HUES64 (cell line): ENCODE measurements at regions not wholly inside any gene's neighbourhood (a gene's known extent, or its start where the extent isn't known, plus 50 kb on each side); places are given as distances from the start of the nearest gene placed in this dataset.

Experiments used
- H3K27ac ChIP-seq: 2 replicates; pipeline ENCODE4 v1.7.0; 2013; ENCODE audit warnings: low read depth, low read length, inconsistent platforms
- H3K27me3 ChIP-seq: 2 replicates; pipeline ENCODE4 v1.6.1; 2013; ENCODE audit warnings: mild to moderate bottlenecking, low read length; ENCODE audit not compliant: insufficient read depth
- H3K36me3 ChIP-seq: 2 replicates; pipeline ENCODE4 v1.6.1; 2013; ENCODE audit warnings: mild to moderate bottlenecking, low read length; ENCODE audit not compliant: insufficient read depth
- H3K4me1 ChIP-seq: 2 replicates; pipeline ENCODE4 v1.6.1; 2013; ENCODE audit warnings: mild to moderate bottlenecking, low read length, moderate library complexity; ENCODE audit not compliant: insufficient read depth
- H3K4me3 ChIP-seq: 2 replicates; pipeline ENCODE4 v1.5.1; 2013; ENCODE audit warnings: mild to moderate bottlenecking, low read length, moderate library complexity
- H3K9ac ChIP-seq: 2 replicates; pipeline ENCODE4 v1.6.1; 2013; ENCODE audit warnings: mild to moderate bottlenecking, low read depth, low read length
- H3K9me3 ChIP-seq: 2 replicates; pipeline ENCODE4 v1.6.1; 2013; ENCODE audit warnings: low read depth, low read length; ENCODE audit not compliant: insufficient read depth
- WGBS: fragments of 150-250, 120-280 bp; methylation state at CpG from one replicate; pipeline ENCODE4 v1.1.7; 2013; ENCODE audit warnings: missing lambda C conversion rate; 5-methylcytosine and 5-hydroxymethylcytosine counted together

DNA sequence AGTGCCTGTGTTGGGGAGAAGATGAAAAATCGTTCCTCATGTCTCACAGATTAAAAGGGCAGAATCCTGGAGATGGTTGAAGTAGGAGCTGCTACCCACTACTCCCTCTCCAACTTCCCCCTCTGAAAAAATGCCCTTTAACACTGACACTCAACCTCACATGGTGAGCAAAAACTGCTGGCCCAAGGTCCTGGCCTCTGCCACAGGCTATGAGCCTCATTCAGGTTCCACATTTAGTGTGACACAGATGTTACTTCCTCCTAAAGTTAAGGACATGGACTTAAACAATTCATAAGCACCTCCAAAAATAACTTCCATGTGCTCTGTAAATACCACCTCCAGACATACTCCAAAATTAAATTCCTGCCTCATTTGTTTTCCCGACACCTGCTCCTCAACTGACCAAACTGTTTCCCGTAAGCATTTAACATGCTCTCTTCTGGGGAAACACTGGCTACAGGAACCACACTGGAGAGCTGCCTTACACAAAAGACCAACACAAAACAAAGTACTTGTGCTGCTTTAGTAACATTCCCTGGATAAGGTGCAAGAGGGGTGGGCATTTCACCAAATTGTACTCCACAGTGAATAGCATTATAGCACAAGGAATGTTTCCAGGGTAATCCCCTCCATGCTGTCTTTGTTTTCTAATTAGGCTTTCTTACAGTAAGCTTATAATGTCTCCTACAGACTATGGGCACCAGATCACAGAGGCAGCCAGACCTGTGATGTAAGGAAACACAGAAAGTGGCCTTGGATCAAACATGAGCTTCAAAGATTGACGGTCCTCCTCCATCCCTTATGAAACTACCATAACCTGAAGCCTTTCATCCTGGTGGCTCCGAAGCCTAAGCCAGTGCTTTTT, 57.0 kb downstream of the PHLDA1 start:
- 92% methylated on average over 4 of the region's 5 CpGs for WGBS
- Histone ChIP-seq H3K4me1 (peaks cover 37% of the 10 kb centered on the region), H3K4me3 (no peak overlapping the region), H3K9me3 (no peaks in the 10 kb centered on the region), H3K36me3 (no peaks in the 10 kb centered on the region), H3K27ac (no peak overlapping the region), H3K27me3 (no peaks in the 10 kb centered on the region), H3K9ac (no peak overlapping the region)

GRCh38 chr12:75971253-75971652, 60.3 kb downstream of the PHLDA1 start:
- Histone ChIP-seq H3K4me1 (peaks cover 25% of the 10 kb centered on the region), H3K27ac (no peak overlapping the region), H3K9ac (no peak overlapping the region), H3K36me3 (no peaks in the 10 kb centered on the region), H3K27me3 (no peaks in the 10 kb centered on the region), H3K9me3 (no peaks in the 10 kb centered on the region), H3K4me3 (no peak overlapping the region)
- WGBS: 91% methylated on average over 4 of the region's 4 CpGs

DNA sequence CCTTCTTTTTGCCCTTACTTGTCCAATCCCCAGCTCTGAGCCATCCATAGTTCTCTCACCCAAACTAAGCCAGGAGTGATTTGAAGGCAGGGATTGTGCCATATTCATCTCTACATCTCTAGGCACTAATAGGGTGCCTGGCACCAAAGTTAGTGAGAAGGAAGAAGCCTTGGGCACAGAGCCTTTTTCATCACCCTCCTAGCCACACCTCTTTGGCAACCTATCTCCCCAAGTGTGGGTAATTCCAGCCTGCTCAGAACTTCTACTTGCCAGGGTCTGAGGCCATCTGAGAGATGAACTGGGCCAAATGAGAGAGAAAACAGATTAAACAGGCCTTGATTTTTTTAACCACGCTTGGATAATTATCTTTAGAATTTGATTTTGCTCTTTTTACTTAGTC, 61.3 kb downstream of the PHLDA1 start:
- Histone ChIP-seq H3K4me1 (peaks cover 25% of the 10 kb centered on the region), H3K27ac (0 out of 2 replicates have a peak overlapping the region, but pooled peaks have one; percentile 10), H3K36me3 (no peaks in the 10 kb centered on the region), H3K4me3 (no peak overlapping the region), H3K27me3 (no peaks in the 10 kb centered on the region), H3K9ac (no peak overlapping the region), H3K9me3 (no peaks in the 10 kb centered on the region)
- 100% methylated on average over 1 of the region's 1 CpG for WGBS

DNA sequence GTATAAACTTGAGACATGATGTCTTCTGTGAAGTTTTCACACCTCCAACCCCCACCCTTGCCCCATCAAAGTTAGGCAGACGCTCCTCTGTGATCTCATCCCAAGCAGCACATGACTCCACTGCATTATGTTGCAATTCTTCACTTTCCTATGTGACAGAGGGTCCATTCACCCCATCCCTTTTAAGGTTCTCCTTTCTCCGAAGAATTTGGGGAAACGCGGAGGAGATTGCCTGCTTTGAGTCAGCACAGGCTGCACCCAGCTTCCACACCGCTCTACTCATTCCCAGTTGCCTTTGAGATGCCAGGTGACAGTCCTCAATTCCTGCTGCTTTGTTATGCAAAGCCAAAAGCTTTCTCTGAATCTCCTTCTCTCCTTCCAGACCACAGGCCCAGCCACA, 61.8 kb downstream of the PHLDA1 start:
- H3K27ac ChIP-seq: peak overlapping the region; percentile 2; the same call in 1 of the 2 replicates

DNA sequence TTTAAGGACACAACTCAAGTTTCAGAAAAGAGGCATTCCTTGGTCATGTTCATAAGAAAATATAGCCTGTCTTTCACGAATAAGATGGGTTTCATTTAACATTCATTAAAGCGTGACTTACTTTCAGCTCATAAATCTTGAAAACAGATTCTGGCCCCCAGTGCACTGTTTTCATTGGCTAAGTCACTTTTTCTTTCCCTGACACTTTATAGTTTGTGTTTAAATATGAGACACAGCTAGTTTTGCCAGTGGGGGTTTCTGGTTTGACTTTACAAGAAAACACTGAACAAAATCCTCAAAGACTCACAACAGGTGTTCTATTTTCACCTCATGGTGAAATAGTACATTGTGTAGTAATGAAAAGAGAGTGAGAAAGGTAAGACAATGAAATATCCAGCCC, 65.9 kb downstream of the PHLDA1 start:
- Histone ChIP-seq H3K9ac (no peak overlapping the region), H3K9me3 (no peaks in the 10 kb centered on the region), H3K36me3 (no peaks in the 10 kb centered on the region), H3K4me3 (no peak overlapping the region), H3K4me1 (peaks cover 20% of the 10 kb centered on the region), H3K27me3 (no peaks in the 10 kb centered on the region), H3K27ac (no peak overlapping the region)
- WGBS: 90% methylated on average over 2 of the region's 2 CpGs

More for the DNA sequence above, 61.8 kb downstream of the PHLDA1 start:
- Histone ChIP-seq H3K9me3 (no peaks in the 10 kb centered on the region), H3K36me3 (no peaks in the 10 kb centered on the region), H3K27me3 (no peaks in the 10 kb centered on the region), H3K9ac (no peak overlapping the region), H3K4me3 (no peak overlapping the region), H3K4me1 (peaks cover 25% of the 10 kb centered on the region)
- 15% methylated on average over 5 of the region's 5 CpGs for WGBS

DNA sequence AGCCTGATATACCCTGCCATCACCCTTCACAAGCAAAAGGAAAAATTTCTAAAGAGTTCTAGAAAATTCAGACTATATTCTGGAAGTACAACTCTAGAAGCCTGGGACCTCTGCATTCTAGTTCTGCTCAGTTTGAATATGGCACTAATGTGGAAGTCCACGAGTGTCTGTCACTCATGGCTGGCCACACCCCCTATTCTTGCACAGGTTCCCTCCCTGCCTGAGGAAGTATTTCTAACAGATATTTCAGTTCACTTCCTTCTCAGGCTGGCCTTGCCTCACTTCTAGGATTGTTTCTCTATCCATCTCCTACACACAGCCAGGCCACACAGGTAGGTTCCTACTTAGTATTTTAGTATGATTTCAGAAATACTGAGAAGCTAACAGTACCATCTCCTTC, 67.4 kb downstream of the PHLDA1 start:
- H3K4me3 ChIP-seq: no peak overlapping the region
- no peaks in the 10 kb centered on the region for H3K27me3 ChIP-seq
- no peaks in the 10 kb centered on the region for H3K36me3 ChIP-seq
- H3K4me1 ChIP-seq: peaks cover 20% of the 10 kb centered on the region
- no peaks in the 10 kb centered on the region for H3K9me3 ChIP-seq
- H3K27ac ChIP-seq: no peak overlapping the region
- 83% methylated on average over 1 of the region's 1 CpG for WGBS
- H3K9ac ChIP-seq: no peak overlapping the region

- Histone ChIP-seq H3K4me1 (peaks cover 26% of the 10 kb centered on the region), H3K27ac (no peak overlapping the region), H3K4me3 (no peak overlapping the region), H3K9ac (no peak overlapping the region), H3K27me3 (no peaks in the 10 kb centered on the region), H3K9me3 (no peaks in the 10 kb centered on the region), H3K36me3 (no peaks in the 10 kb centered on the region)
- 96% methylated on average over 4 of the region's 4 CpGs for WGBS
Observed at GRCh38 chr12:75961878-75962277, 69.7 kb downstream of the PHLDA1 start.

GRCh38 chr12:75960954-75961661, 70.5 kb downstream of the PHLDA1 start:
- Histone ChIP-seq H3K27me3 (no peaks in the 10 kb centered on the region), H3K4me1 (peaks cover 26% of the 10 kb centered on the region), H3K4me3 (no peak overlapping the region), H3K36me3 (no peaks in the 10 kb centered on the region), H3K9me3 (no peaks in the 10 kb centered on the region), H3K27ac (no peak overlapping the region), H3K9ac (no peak overlapping the region)
- 93% methylated on average over 6 of the region's 6 CpGs for WGBS

- Histone ChIP-seq H3K4me1 (peaks cover 32% of the 10 kb centered on the region), H3K36me3 (no peaks in the 10 kb centered on the region), H3K9ac (no peak overlapping the region), H3K27ac (peak overlapping the region; percentile 85), H3K9me3 (no peaks in the 10 kb centered on the region), H3K27me3 (no peaks in the 10 kb centered on the region), H3K4me3 (no peak overlapping the region)
- 36% methylated on average over 5 of the region's 6 CpGs for WGBS
Observed at GRCh38 chr12:75960086-75960910, 71.3 kb downstream of the PHLDA1 start.

DNA sequence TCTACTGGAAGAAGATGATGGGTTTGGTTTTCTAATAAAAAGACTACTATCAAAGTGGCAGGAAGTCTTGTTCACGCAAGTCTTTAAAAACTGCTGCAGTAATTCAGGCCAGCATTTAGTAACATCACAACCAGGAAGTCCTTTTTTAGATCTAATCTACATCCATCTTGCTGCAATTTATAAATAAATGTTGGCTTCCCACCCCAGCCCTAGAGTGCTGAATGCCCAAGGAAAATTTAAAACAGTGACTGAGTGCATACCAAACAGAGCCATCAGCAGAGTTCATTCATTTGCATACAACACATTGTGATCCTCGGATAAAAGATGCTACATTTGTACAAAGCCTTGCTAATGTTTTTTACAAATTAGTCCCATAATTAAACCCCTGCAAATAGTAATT, 72.1 kb downstream of the PHLDA1 start:
- Histone ChIP-seq H3K9me3 (no peaks in the 10 kb centered on the region), H3K27me3 (no peaks in the 10 kb centered on the region), H3K4me1 (peaks cover 35% of the 10 kb centered on the region), H3K27ac (peak overlapping the region; percentile 85), H3K36me3 (no peaks in the 10 kb centered on the region), H3K4me3 (peak overlapping the region; percentile 22), H3K9ac (peak overlapping the region; percentile 47)
- 31% methylated on average over 2 of the region's 2 CpGs for WGBS

DNA sequence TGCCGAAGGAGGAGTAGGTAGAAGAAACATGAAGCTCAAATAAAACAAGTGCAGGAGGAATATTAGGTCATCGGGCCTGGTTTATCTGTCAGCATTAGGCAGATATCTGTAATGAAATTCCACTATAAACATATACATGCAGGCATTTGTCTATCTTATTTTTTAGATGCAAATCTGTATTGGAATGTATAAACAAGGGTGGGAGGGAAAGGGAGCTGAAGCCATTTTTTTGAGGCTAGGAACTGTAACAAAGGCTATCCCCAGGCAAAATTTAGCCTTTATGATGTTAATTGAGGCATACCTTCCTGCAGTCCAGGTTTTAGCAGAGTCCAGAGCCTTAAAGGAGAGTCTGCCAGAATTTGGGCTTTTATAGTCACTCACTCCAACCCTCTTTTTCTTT, 72.5 kb downstream of the PHLDA1 start:
- Histone ChIP-seq H3K36me3 (no peaks in the 10 kb centered on the region), H3K27ac (peak overlapping the region; percentile 85), H3K4me3 (peak overlapping the region; percentile 22), H3K4me1 (peaks cover 40% of the 10 kb centered on the region), H3K27me3 (no peaks in the 10 kb centered on the region), H3K9me3 (no peaks in the 10 kb centered on the region), H3K9ac (peak overlapping the region; percentile 50)
- WGBS: 33% methylated on average over 1 of the region's 2 CpGs
